GM12891 (cell line): ENCODE measurements at regions not wholly inside any gene's neighbourhood (a gene's known extent, or its start where the extent isn't known, plus 50 kb on each side); places are given as distances from the start of the nearest gene placed in this dataset.

Experiments
- POLR2A ChIP-seq: IDR thresholded peaks from 2 replicates; pipeline ENCODE4 v1.6.1; 2011; ENCODE audit warnings: low read depth, low read length, control low read depth
- TAF1 ChIP-seq: IDR thresholded peaks from 2 replicates; pipeline ENCODE4 v1.6.1; 2011; ENCODE audit warnings: low read depth, low read length, control low read depth

DNA sequence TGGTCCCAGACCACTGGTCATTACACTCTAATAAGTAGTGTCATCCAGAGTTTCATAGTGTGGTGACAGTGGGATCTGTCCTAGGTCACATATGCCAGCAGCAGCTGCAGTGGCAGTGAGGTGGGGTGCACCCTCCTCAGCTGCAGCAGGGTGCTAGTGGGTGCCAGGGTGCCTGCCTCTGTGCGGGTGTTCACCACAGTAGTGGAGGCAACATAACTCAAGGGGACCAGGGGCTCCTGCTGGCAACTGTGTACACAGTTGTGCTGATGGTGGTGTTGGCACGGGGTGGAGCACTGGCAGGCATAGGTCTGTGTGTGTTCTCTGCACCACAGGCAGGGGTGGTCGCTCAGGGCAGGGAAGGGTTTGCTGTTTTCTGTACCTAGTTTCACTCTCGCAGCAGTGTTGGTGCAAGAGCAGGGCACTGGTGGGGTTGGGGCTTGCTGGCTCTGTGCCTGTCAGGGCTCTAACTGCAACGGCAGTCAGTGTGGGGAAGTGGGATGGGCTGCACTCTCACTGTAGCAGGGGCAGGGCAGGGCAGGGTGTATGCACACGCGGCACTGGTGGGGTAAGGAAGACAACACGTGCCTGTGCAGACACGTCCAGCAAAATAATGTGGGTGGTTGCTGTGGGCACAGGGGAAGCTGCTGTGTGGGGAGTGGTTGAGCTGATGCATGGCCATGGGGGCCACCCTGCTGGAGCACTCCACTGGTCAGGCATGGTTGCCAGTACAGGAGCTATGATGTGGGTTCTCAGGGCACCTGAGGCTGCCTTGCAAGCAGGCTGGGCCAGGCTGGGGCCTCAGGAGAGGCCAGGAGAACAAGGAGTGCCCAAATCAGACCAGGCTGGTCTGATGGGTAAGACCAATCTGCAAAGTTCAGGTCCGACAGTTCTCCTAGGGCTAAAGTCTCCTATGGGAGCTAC lies 226.6 kb downstream of the MEIS1 start:
- TF ChIP-seq POLR2A: no peak
- TF ChIP-seq TAF1: no peak
